Loucy (cell line): ENCODE measurements at regions not wholly inside any gene's neighbourhood (a gene's known extent, or its start where the extent isn't known, plus 50 kb on each side); places are given as distances from the start of the nearest gene placed in this dataset.

Source experiments
- H2AFZ ChIP-seq: fragments of 200-600 bp; sonication (generic); 2 replicates; pipeline ENCODE4 v1.6.0; 2016; ENCODE audit warnings: antibody characterized with exemption, mild to moderate bottlenecking, low read length, moderate library complexity
- H3F3A ChIP-seq: fragments of 200-600 bp; 2 replicates; pipeline ENCODE4 v1.6.0; 2016; ENCODE audit warnings: antibody characterized with exemption, low read depth, mild to moderate bottlenecking
- H3K27me3 ChIP-seq: fragments of 200-600 bp; sonication (generic); 2 replicates; pipeline ENCODE4 v1.6.1; 2014; ENCODE audit warnings: low read length, mild to moderate bottlenecking; ENCODE audit not compliant: insufficient read depth, poor library complexity, severe bottlenecking
- H3K36me3 ChIP-seq: fragments of 200-600 bp; sonication (generic); 2 replicates; pipeline ENCODE4 v1.6.1; 2016; ENCODE audit warnings: low read length; ENCODE audit not compliant: insufficient read depth
- H3K4me1 ChIP-seq: fragments of 200-600 bp; sonication (generic); 2 replicates; pipeline ENCODE4 v1.5.1; 2014; ENCODE audit warnings: low read length, mild to moderate bottlenecking; ENCODE audit not compliant: insufficient read depth, poor library complexity, severe bottlenecking
- H3K4me2 ChIP-seq: fragments of 200-600 bp; sonication (generic); 2 replicates; pipeline ENCODE4 v1.6.0; 2014; ENCODE audit warnings: antibody characterized with exemption, low read length, low read depth, mild to moderate bottlenecking; ENCODE audit not compliant: poor library complexity, severe bottlenecking
- H3K4me3 ChIP-seq: fragments of 200-600 bp; sonication (generic); 2 replicates; pipeline ENCODE4 v1.5.1; 2014; ENCODE audit warnings: low read length, mild to moderate bottlenecking, mixed read lengths; ENCODE audit not compliant: poor library complexity, severe bottlenecking
- H3K79me2 ChIP-seq: fragments of 200-600 bp; sonication (generic); 2 replicates; pipeline ENCODE4 v1.6.1; 2014; ENCODE audit warnings: low read length; ENCODE audit not compliant: insufficient read depth
- H3K9ac ChIP-seq: fragments of 200-600 bp; sonication (generic); 2 replicates; pipeline ENCODE4 v1.6.0; 2014; ENCODE audit warnings: mild to moderate bottlenecking, low read depth, low read length, moderate library complexity; ENCODE audit not compliant: poor library complexity, severe bottlenecking
- H3K9me2 ChIP-seq: fragments of 200-600 bp; sonication (generic); replicated peaks from 2 replicates; pipeline ENCODE4 v1.6.1; 2016; ENCODE audit warnings: low read depth, low read length, mixed read lengths
- H3K9me3 ChIP-seq: fragments of 200-600 bp; sonication (generic); 2 replicates; pipeline ENCODE4 v1.6.1; 2014; ENCODE audit warnings: mild to moderate bottlenecking, antibody characterized with exemption, low read length, low read depth; ENCODE audit not compliant: insufficient read depth
- H4K20me1 ChIP-seq: fragments of 200-600 bp; sonication (generic); 2 replicates; pipeline ENCODE4 v1.6.0; 2014; ENCODE audit warnings: antibody characterized with exemption, low read length, mild to moderate bottlenecking; ENCODE audit not compliant: insufficient read depth, poor library complexity, severe bottlenecking
- CTCF ChIP-seq: fragments of 200-600 bp; sonication (generic); conservative IDR thresholded peaks from 2 replicates; pipeline ENCODE4 v1.5.1; 2014; ENCODE audit warnings: mild to moderate bottlenecking, antibody characterized with exemption, low read length
- EZH2phosphoT487 ChIP-seq: fragments of 200-600 bp; IDR thresholded peaks from 2 replicates; pipeline ENCODE4 v1.6.1; 2018; ENCODE audit warnings: antibody characterized with exemption, mild to moderate bottlenecking, moderate library complexity, borderline replicate concordance

DNA sequence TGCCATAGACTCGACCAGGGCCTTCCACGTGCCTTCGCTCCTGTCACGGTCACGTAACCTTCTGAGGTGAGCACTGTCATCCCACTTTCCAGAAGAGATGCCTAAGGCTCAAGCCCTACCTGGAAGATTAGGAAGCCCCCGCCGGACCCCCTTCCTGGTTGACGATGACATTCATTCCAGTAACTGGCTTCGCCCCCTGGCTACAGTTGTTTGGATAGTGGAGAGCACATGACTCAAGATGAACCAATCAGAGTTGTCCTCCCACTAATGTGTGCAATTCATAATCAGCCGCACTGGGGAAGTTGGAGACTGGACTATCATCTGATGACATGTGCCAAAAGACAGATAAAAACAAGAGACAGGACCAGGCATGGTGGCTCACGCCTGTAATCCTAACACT, 104.0 kb upstream of the GJB5 start:
- H3K4me1 ChIP-seq: no peaks in the 10 kb centered on the region
- H3K27me3 ChIP-seq: no peaks in the 10 kb centered on the region
- TF ChIP-seq EZH2phosphoT487 (no peak), CTCF (no peak)
- no peak overlapping the region for H2AFZ ChIP-seq
- no peaks in the 10 kb centered on the region for H3F3A ChIP-seq
- no peak overlapping the region for H3K4me2 ChIP-seq
- no peaks in the 10 kb centered on the region for H3K36me3 ChIP-seq
- no peaks in the 10 kb centered on the region for H3K9me2 ChIP-seq
- no peak overlapping the region for H3K4me3 ChIP-seq
- H4K20me1 ChIP-seq: no peaks in the 10 kb centered on the region
- no peak overlapping the region for H3K9ac ChIP-seq
- H3K79me2 ChIP-seq: no peaks in the 10 kb centered on the region
- H3K9me3 ChIP-seq: no peaks in the 10 kb centered on the region

- Histone ChIP-seq H3K27me3 (no peaks in the 10 kb centered on the region), H3K9me2 (no peaks in the 10 kb centered on the region), H3K4me3 (no peak overlapping the region), H4K20me1 (no peaks in the 10 kb centered on the region), H3K79me2 (no peaks in the 10 kb centered on the region), H3F3A (no peaks in the 10 kb centered on the region), H3K36me3 (no peaks in the 10 kb centered on the region), H3K4me1 (no peaks in the 10 kb centered on the region), H3K4me2 (no peak overlapping the region), H2AFZ (no peak overlapping the region), H3K9ac (no peak overlapping the region), H3K9me3 (no peaks in the 10 kb centered on the region)
- no peak for TF ChIP-seq EZH2phosphoT487
- no peak for TF ChIP-seq CTCF
These were observed 101.7 kb upstream of the GJB5 start for GRCh38 chr1:34653110-34653509.

GRCh38 chr1:34655206-34655874, 99.5 kb upstream of the GJB5 start:
- H3K9me2 ChIP-seq: no peaks in the 10 kb centered on the region
- no peak overlapping the region for H2AFZ ChIP-seq
- no peak for TF ChIP-seq EZH2phosphoT487
- H3K79me2 ChIP-seq: no peaks in the 10 kb centered on the region
- H4K20me1 ChIP-seq: no peaks in the 10 kb centered on the region
- H3K4me2 ChIP-seq: no peak overlapping the region
- H3K27me3 ChIP-seq: no peaks in the 10 kb centered on the region
- no peaks in the 10 kb centered on the region for H3K4me1 ChIP-seq
- no peak overlapping the region for H3K9ac ChIP-seq
- H3F3A ChIP-seq: no peaks in the 10 kb centered on the region
- no peaks in the 10 kb centered on the region for H3K36me3 ChIP-seq
- H3K9me3 ChIP-seq: no peaks in the 10 kb centered on the region
- no peak overlapping the region for H3K4me3 ChIP-seq

DNA sequence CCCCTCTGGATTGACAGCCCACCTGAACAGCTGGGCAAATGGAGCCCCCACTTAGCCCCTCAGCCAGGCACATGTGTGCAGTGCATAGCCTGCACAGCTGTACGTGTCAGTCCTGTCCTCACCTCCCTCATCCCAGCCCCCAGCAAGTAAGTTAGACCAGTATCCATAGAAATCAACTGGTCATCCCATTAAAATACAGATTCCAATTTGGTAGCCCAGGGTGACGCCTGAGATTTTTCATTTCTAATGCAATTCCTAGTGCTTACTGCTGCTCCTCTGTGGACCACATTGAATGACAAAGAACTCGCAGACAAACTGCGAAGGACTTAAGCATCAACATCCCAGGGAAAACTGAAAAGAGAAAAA, 99.0 kb upstream of the GJB5 start:
- H3K27me3 ChIP-seq: no peaks in the 10 kb centered on the region
- H3K4me3 ChIP-seq: no peak overlapping the region
- H3K36me3 ChIP-seq: no peaks in the 10 kb centered on the region
- no peak overlapping the region for H3K9ac ChIP-seq
- TF ChIP-seq CTCF (no peak), EZH2phosphoT487 (no peak)
- no peaks in the 10 kb centered on the region for H4K20me1 ChIP-seq
- H3K9me2 ChIP-seq: no peaks in the 10 kb centered on the region
- H3K4me2 ChIP-seq: no peak overlapping the region
- no peak overlapping the region for H2AFZ ChIP-seq
- H3K79me2 ChIP-seq: no peaks in the 10 kb centered on the region
- no peaks in the 10 kb centered on the region for H3K9me3 ChIP-seq
- H3F3A ChIP-seq: no peaks in the 10 kb centered on the region
- H3K4me1 ChIP-seq: no peaks in the 10 kb centered on the region
